Prostate gland (tissue), 2 donors: ENCODE measurements at regions not wholly inside any gene's neighbourhood (a gene's known extent, or its start where the extent isn't known, plus 50 kb on each side); places are given as distances from the start of the nearest gene placed in this dataset.

Source experiments
- DNase-seq: peaks from one replicate; pipeline ENCODE4 v3.0.0-alpha.2; 2019; ENCODE audit warnings: low spot score
- H3K27ac ChIP-seq, 2 donors: fragments of 200-600 bp; sonication (generic); 2 replicates each; pipeline ENCODE4 v1.5.1; 2017 to 2019
- H3K27me3 ChIP-seq: fragments of 200-600 bp; sonication (generic); replicated peaks from 2 replicates; pipeline ENCODE4 v1.5.1; 2019; ENCODE audit not compliant: insufficient read depth
- H3K36me3 ChIP-seq, 2 donors: fragments of 200-600 bp; sonication (generic); 1 replicate in 1 of 2; 2 replicates in 1 of 2; pipeline versions ENCODE4 v1.5.1 to v1.8.1; 2017 to 2019
- H3K4me1 ChIP-seq: fragments of 200-600 bp; sonication (generic); replicated peaks from 2 replicates; pipeline ENCODE4 v1.5.1; 2019
- H3K4me3 ChIP-seq, 2 donors: fragments of 200-600 bp; sonication (generic); 2 replicates each; pipeline ENCODE4 v1.5.1; 2017 to 2019
- H3K9me3 ChIP-seq: fragments of 200-600 bp; sonication (generic); 2 replicates; pipeline ENCODE4 v1.5.1; 2017
- POLR2A ChIP-seq: fragments of 450-650 bp; IDR thresholded peaks from one replicate; pipeline ENCODE4 v1.6.1; 2016; ENCODE audit warnings: antibody characterized with exemption, mild to moderate bottlenecking
- POLR2AphosphoS5 ChIP-seq: sonication (generic); formaldehyde crosslinking; IDR thresholded peaks from one replicate; pipeline ENCODE4 v1.6.1; 2017; ENCODE audit warnings: antibody characterized with exemption
- WGBS: methylation state at CpG from one replicate; pipeline ENCODE4 v1.1.5; 2018; 5-methylcytosine and 5-hydroxymethylcytosine counted together
- intact Hi-C: fragments of 100-400 bp; cut with DNase I; formaldehyde crosslinking; loops from one replicate; pipeline ENCODE4 v1.14.2; 2022
- TF ChIP-seq, protein P1 (sequence below), 4 experiments: fragments of 200-600 bp in 2 of 4; fragments of 450-650 bp in 2 of 4; sonication (generic) in 2 of 4; IDR thresholded peaks; 1 replicate in 3 of 4; 2 replicates in 1 of 4; pipeline ENCODE4 v1.5.1; 2016 to 2019; ENCODE audit warnings: antibody characterized with exemption in 4 of 4, mild to moderate bottlenecking in 2 of 4, moderate library complexity in 2 of 4

DNA sequence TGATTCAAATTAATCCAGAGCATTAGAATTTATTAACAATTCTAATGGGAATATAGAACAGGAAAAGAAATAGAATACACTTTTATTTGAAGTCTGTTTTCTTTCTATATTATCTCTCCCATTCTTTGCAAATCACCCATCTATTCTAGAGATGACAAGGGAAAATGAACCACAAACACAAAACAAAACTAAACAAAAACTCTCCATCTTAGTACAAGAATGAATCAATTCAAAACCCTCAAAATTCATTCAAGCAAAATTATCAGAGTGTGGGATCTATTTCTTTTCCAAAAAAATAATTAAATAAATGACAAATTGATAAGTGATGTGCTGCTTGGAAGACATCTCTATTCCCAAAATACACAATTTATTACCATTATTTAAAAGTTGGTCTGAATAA, 400.1 kb upstream of the NWD2 start:
- Histone ChIP-seq H3K9me3 (no peaks in the 10 kb centered on the region), H3K4me1 (no peaks in the 10 kb centered on the region), H3K4me3 (no peak overlapping the region), H3K36me3 (no peaks in the 10 kb centered on the region), H3K27me3 (no peaks in the 10 kb centered on the region), H3K27ac (no peak overlapping the region)
- intact Hi-C loops = no loop called here
- no peak for TF ChIP-seq POLR2A
- no peak for TF ChIP-seq POLR2AphosphoS5
- TF ChIP-seq, protein P1, sequence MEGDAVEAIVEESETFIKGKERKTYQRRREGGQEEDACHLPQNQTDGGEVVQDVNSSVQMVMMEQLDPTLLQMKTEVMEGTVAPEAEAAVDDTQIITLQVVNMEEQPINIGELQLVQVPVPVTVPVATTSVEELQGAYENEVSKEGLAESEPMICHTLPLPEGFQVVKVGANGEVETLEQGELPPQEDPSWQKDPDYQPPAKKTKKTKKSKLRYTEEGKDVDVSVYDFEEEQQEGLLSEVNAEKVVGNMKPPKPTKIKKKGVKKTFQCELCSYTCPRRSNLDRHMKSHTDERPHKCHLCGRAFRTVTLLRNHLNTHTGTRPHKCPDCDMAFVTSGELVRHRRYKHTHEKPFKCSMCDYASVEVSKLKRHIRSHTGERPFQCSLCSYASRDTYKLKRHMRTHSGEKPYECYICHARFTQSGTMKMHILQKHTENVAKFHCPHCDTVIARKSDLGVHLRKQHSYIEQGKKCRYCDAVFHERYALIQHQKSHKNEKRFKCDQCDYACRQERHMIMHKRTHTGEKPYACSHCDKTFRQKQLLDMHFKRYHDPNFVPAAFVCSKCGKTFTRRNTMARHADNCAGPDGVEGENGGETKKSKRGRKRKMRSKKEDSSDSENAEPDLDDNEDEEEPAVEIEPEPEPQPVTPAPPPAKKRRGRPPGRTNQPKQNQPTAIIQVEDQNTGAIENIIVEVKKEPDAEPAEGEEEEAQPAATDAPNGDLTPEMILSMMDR (IDR thresholded peaks at IDR 0.05) = no peak
- DNase-seq = no peak

DNA sequence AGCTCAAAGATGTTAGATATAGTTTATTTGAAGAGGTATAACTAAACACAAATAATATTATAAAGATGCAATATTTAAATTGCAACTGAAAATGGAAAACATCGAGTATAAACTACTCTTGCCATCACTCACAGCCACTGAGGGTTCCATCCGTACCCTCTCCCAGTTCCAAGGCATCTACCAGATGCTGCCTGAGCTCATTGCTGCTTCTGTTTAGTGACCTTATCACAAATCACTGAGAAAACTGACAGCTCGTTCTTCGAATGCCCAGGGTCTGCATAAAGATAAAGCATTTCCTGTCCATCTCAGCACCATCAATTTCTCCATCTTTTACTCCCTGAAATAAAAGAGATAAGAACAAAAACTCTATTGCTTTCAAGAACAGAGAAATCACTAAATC, 391.7 kb upstream of the NWD2 start:
- H3K4me3 ChIP-seq = no peak overlapping the region
- no peaks in the 10 kb centered on the region for H3K27me3 ChIP-seq
- intact Hi-C loops = no loop called here
- WGBS = 19% methylated on average over 4 of the region's 4 CpGs
- no peak overlapping the region for H3K27ac ChIP-seq
- no peaks in the 10 kb centered on the region for H3K36me3 ChIP-seq
- no peaks in the 10 kb centered on the region for H3K4me1 ChIP-seq
- no peaks in the 10 kb centered on the region for H3K9me3 ChIP-seq
- TF ChIP-seq POLR2AphosphoS5 (no peak), POLR2A (no peak)
- TF ChIP-seq, protein P1 (IDR thresholded peaks at IDR 0.05) = no peak
- no peak for DNase-seq

DNA sequence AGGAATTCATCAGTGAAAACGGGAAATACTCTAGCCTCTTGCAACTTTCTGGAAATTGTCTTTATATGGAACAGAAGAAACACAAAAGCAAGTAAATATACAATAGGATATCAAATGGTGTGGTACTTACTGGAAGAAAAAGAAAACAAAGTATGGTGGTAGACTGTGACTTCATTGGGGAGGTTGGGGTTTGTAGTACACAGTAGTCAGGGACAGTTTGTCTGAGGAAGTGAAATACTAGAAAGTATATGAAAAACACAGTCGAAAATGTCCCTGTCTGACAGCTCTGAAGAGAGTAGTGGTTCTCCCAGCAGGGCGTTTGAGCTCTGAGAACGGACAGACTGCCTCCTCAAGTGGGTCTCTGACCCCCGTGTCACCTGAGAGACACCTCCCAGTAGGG, 390.0 kb upstream of the NWD2 start:
- intact Hi-C loops = no loop called here
- Histone ChIP-seq H3K27me3 (no peaks in the 10 kb centered on the region), H3K36me3 (no peaks in the 10 kb centered on the region), H3K4me3 (no peak overlapping the region), H3K27ac (no peak overlapping the region), H3K4me1 (no peaks in the 10 kb centered on the region), H3K9me3 (no peaks in the 10 kb centered on the region)
- no peak for DNase-seq
- 59% methylated on average over 5 of the region's 5 CpGs for WGBS
- TF ChIP-seq, protein P1 (IDR thresholded peaks at IDR 0.05) = no peak
- no peak for TF ChIP-seq POLR2A
- no peak for TF ChIP-seq POLR2AphosphoS5

DNA sequence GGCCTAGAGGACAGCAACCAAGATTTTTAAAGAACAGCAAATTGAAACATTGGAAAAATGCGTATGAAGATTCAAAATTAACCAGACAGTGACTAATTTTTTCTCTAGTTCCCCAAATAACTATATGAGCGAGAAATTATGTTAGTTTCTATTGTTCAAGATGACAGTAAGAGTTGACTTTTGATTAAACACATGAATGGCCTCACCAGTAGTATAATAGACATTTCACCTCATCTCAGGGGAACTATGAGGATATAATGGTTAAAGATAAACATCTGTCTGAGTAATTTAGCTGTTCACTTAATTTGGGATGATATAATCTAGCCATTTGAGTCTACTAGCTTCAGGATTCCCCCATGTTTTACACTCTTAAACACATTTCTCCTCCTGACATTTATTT, 380.9 kb upstream of the NWD2 start:
- TF ChIP-seq, protein P1 (IDR thresholded peaks at IDR 0.05) = no peak
- no peak for TF ChIP-seq POLR2A
- no peak for TF ChIP-seq POLR2AphosphoS5
- Histone ChIP-seq H3K4me1 (no peaks in the 10 kb centered on the region), H3K9me3 (no peaks in the 10 kb centered on the region), H3K36me3 (no peaks in the 10 kb centered on the region), H3K4me3 (no peak overlapping the region), H3K27me3 (no peaks in the 10 kb centered on the region), H3K27ac (no peak overlapping the region)
- intact Hi-C loops = no loop called here
- DNase-seq = no peak
- WGBS = 77% methylated on average over 2 of the region's 2 CpGs

DNA sequence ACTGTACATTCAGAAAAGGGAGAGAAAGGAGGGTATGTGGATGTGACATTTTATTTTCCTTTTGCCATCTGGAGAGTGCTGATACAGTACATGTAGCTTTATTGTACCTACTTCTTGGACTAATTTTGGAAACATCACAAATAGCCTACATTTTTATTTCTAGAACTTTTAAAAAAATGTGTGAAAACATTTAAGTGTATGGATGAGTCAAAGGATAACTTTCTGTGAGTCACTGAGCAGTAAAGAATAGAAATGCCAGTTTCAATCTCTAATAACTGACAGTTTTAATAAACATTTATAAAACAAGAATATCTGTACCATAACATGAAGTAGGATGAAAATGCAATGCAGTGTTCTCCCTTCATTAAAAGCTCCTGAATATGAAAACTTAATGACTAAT, 374.4 kb upstream of the NWD2 start:
- no peaks in the 10 kb centered on the region for H3K36me3 ChIP-seq
- no peak for DNase-seq
- no peaks in the 10 kb centered on the region for H3K27me3 ChIP-seq
- no peaks in the 10 kb centered on the region for H3K9me3 ChIP-seq
- H3K4me3 ChIP-seq = no peak overlapping the region
- intact Hi-C loops = no loop called here
- H3K27ac ChIP-seq = no peak overlapping the region
- TF ChIP-seq, protein P1 (IDR thresholded peaks at IDR 0.05) = no peak
- TF ChIP-seq POLR2AphosphoS5 = no peak
- no peak for TF ChIP-seq POLR2A
- H3K4me1 ChIP-seq = no peaks in the 10 kb centered on the region
